ENCODE measurements at regions not wholly inside any gene's neighbourhood (a gene's known extent, or its start where the extent isn't known, plus 50 kb on each side); places are given as distances from the start of the nearest gene placed in this dataset.
A peak's percentile ranks its signal among the peaks of the same experiment; 100 is the strongest.

DNA sequence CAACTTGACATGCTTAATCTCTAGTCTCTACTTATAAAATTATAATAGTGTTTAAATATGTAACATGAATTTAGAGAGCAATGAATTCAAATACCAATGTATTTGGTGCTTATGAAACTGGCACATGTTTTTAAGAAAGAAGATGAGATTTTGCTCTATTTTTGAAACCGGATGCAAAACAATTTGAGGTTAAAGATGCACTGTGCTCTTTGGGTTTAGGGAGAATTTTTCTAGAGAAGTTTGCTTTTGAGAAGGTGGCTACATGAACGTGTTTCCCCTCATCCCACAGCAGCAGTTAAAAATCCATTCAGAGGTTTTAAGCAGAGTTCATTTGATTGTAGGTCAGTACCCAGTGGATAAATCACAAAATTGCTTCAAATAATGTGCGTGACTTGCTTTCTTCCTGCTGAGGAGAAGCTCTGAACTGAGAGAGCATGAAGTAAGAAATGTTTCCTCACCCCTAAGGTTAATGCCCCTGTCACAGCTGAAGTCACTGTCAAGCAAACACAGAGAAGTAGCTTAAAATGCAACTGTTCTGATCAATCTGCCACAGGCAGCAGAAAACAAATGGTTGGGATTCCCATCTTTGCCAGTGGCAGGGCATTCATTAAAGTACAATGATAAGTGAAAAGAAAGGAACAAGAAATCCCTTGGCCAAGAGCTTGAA lies 241.9 kb upstream of the SYT1 start:
- Histone ChIP-seq H3K27ac (ENCODE audit: low read length) (peak overlapping the region; percentile 92), H2AFZ (ENCODE audit: low read length) (peak overlapping the region; percentile 81), H3K9me3 (replicated peaks; ENCODE audit: insufficient read depth, low read length) (no peaks in the 10 kb centered on the region), H3K36me3 (replicated peaks; ENCODE audit: insufficient read depth, low read length) (no peaks in the 10 kb centered on the region), H3K9ac (ENCODE audit: low read length) (peak overlapping the region; percentile 45), H4K20me1 (ENCODE audit: insufficient read depth, low read length) (no peaks in the 10 kb centered on the region), H3K4me1 (ENCODE audit: low read length) (peaks cover 27% of the 10 kb centered on the region), H3K79me2 (ENCODE audit: low read length) (no peaks in the 10 kb centered on the region), H3F3A (ENCODE audit: insufficient read depth, low read length) (peaks cover 13% of the 10 kb centered on the region), H3K9me2 (replicated peaks; ENCODE audit: insufficient read depth, low read length) (no peaks in the 10 kb centered on the region), H3K4me3 (ENCODE audit: low read length) (peak overlapping the region; percentile 39; the same call in 1 of the 2 replicates), H3K4me2 (ENCODE audit: low read depth, low read length) (peak overlapping the region; percentile 79), H3K27me3 (replicated peaks; ENCODE audit: insufficient read depth, low read length) (no peaks in the 10 kb centered on the region)
- TF ChIP-seq EZH2phosphoT487 (IDR thresholded peaks at IDR 0.05; ENCODE audit: low read length) (no peak), EZH2 (optimal IDR thresholded peaks at IDR 0.05; ENCODE audit: low read depth, low read length) (no peak)
- TF ChIP-seq, protein P1, sequence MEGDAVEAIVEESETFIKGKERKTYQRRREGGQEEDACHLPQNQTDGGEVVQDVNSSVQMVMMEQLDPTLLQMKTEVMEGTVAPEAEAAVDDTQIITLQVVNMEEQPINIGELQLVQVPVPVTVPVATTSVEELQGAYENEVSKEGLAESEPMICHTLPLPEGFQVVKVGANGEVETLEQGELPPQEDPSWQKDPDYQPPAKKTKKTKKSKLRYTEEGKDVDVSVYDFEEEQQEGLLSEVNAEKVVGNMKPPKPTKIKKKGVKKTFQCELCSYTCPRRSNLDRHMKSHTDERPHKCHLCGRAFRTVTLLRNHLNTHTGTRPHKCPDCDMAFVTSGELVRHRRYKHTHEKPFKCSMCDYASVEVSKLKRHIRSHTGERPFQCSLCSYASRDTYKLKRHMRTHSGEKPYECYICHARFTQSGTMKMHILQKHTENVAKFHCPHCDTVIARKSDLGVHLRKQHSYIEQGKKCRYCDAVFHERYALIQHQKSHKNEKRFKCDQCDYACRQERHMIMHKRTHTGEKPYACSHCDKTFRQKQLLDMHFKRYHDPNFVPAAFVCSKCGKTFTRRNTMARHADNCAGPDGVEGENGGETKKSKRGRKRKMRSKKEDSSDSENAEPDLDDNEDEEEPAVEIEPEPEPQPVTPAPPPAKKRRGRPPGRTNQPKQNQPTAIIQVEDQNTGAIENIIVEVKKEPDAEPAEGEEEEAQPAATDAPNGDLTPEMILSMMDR (IDR thresholded peaks at IDR 0.05; ENCODE audit: low read length), result no peak
- DNase-seq, result peak; percentile 82

- Histone ChIP-seq H3F3A (ENCODE audit: insufficient read depth, low read length) (no peaks in the 10 kb centered on the region), H2AFZ (ENCODE audit: low read length) (no peak overlapping the region), H3K27ac (ENCODE audit: low read length) (no peak overlapping the region), H3K9me3 (replicated peaks; ENCODE audit: insufficient read depth, low read length) (no peaks in the 10 kb centered on the region), H3K27me3 (replicated peaks; ENCODE audit: insufficient read depth, low read length) (no peaks in the 10 kb centered on the region), H3K9me2 (replicated peaks; ENCODE audit: insufficient read depth, low read length) (no peaks in the 10 kb centered on the region), H4K20me1 (ENCODE audit: insufficient read depth, low read length) (no peaks in the 10 kb centered on the region), H3K9ac (ENCODE audit: low read length) (no peak overlapping the region), H3K79me2 (ENCODE audit: low read length) (no peaks in the 10 kb centered on the region), H3K4me2 (ENCODE audit: low read depth, low read length) (no peak overlapping the region), H3K36me3 (replicated peaks; ENCODE audit: insufficient read depth, low read length) (no peaks in the 10 kb centered on the region), H3K4me3 (ENCODE audit: low read length) (no peak overlapping the region), H3K4me1 (ENCODE audit: low read length) (peaks cover 7% of the 10 kb centered on the region)
- DNase-seq, result no peak
- TF ChIP-seq EZH2 (optimal IDR thresholded peaks at IDR 0.05; ENCODE audit: low read depth, low read length), result no peak
- TF ChIP-seq, protein P1 (IDR thresholded peaks at IDR 0.05; ENCODE audit: low read length), result no peak
- TF ChIP-seq EZH2phosphoT487 (IDR thresholded peaks at IDR 0.05; ENCODE audit: low read length), result no peak
These were observed 236.0 kb upstream of the SYT1 start for GRCh38 chr12:78628491-78629100.

DNA sequence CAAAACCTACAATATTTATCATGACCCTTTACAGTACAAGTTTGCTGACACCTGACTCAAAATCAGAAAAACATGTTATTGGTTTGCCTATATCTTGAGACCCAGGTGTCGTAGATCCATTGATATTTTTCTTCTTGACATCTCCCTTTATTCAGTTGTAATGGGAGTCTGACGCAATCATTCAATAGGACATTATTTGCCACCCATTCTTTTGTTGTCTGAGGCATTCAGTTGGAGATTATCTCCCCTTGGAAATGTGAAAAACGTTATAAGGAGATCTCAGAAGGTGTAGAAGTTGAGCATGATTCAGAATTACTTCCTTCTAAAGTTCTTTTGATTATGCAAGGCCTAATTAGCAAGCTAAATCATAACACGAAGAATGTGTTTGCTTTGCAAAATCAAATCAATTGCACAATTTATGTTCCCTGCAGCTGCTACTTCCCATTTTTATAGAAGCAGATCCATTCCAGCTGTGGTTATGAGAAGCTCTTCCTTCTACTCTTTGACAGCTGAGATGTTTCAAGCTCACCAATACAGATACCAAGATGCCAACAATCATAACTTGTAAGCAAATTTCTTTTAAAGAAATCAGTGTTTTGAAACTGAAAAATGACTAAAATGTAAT lies 228.2 kb upstream of the SYT1 start:
- Histone ChIP-seq H3K9me3 (replicated peaks; ENCODE audit: insufficient read depth, low read length) (no peaks in the 10 kb centered on the region), H3F3A (ENCODE audit: insufficient read depth, low read length) (no peaks in the 10 kb centered on the region), H3K4me3 (ENCODE audit: low read length) (no peak overlapping the region), H3K79me2 (ENCODE audit: low read length) (no peaks in the 10 kb centered on the region), H3K36me3 (replicated peaks; ENCODE audit: insufficient read depth, low read length) (no peaks in the 10 kb centered on the region), H2AFZ (ENCODE audit: low read length) (no peak overlapping the region), H3K9ac (ENCODE audit: low read length) (no peak overlapping the region), H3K9me2 (replicated peaks; ENCODE audit: insufficient read depth, low read length) (no peaks in the 10 kb centered on the region), H4K20me1 (ENCODE audit: insufficient read depth, low read length) (no peaks in the 10 kb centered on the region), H3K27ac (ENCODE audit: low read length) (no peak overlapping the region), H3K4me2 (ENCODE audit: low read depth, low read length) (no peak overlapping the region), H3K4me1 (ENCODE audit: low read length) (no peaks in the 10 kb centered on the region), H3K27me3 (replicated peaks; ENCODE audit: insufficient read depth, low read length) (no peaks in the 10 kb centered on the region)
- no peak for DNase-seq
- TF ChIP-seq EZH2 (optimal IDR thresholded peaks at IDR 0.05; ENCODE audit: low read depth, low read length) (no peak), EZH2phosphoT487 (IDR thresholded peaks at IDR 0.05; ENCODE audit: low read length) (no peak)
- TF ChIP-seq, protein P1 (IDR thresholded peaks at IDR 0.05; ENCODE audit: low read length), result no peak
